SU-DHL-6 (cell line): ENCODE measurements at regions not wholly inside any gene's neighbourhood (a gene's known extent, or its start where the extent isn't known, plus 50 kb on each side); places are given as distances from the start of the nearest gene placed in this dataset.

ENCODE experiments used
- CTCF ChIP-seq: fragments of 200-600 bp; sonication (generic); IDR thresholded peaks from one replicate; pipeline ENCODE4 v1.5.1; 2017; ENCODE audit warnings: antibody characterized with exemption, mild to moderate bottlenecking, low read length, moderate library complexity; ENCODE audit not compliant: insufficient read depth, poor library complexity, severe bottlenecking
- EZH2phosphoT487 ChIP-seq: fragments of 200-600 bp; sonication (generic), shearing (Covaris generic); conservative IDR thresholded peaks from 2 replicates; pipeline ENCODE4 v1.6.1; 2018; ENCODE audit warnings: mild to moderate bottlenecking, antibody characterized with exemption, low read length, moderate library complexity, mixed read lengths

- TF ChIP-seq CTCF (no peak), EZH2phosphoT487 (no peak)
These were observed 283.9 kb downstream of the ANKRD50 start for GRCh38 chr4:124428648-124429047.
